ENCODE measurements at regions not wholly inside any gene's neighbourhood (a gene's known extent, or its start where the extent isn't known, plus 50 kb on each side); places are given as distances from the start of the nearest gene placed in this dataset.

DNA sequence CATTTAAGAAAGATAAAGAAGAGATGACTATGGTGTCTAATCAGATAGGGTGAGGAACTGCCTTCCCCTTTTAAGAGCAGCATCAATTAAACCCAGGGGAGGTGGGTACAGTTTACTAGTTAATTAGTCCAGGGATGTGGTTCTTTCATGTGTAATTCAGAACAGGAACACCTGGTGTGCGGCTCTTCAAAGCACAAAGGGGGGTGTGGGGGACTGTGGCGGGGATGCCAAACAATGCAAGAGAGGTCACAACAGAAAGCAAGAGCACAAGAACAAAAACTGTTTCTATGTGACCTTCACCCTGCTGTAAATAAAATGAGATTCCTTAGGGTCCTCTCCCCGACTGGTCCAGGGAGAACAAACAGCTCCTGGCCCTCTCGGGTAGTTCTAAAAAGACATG lies 183.9 kb upstream of the SOX5 start:
- TF ChIP-seq, protein P1, sequence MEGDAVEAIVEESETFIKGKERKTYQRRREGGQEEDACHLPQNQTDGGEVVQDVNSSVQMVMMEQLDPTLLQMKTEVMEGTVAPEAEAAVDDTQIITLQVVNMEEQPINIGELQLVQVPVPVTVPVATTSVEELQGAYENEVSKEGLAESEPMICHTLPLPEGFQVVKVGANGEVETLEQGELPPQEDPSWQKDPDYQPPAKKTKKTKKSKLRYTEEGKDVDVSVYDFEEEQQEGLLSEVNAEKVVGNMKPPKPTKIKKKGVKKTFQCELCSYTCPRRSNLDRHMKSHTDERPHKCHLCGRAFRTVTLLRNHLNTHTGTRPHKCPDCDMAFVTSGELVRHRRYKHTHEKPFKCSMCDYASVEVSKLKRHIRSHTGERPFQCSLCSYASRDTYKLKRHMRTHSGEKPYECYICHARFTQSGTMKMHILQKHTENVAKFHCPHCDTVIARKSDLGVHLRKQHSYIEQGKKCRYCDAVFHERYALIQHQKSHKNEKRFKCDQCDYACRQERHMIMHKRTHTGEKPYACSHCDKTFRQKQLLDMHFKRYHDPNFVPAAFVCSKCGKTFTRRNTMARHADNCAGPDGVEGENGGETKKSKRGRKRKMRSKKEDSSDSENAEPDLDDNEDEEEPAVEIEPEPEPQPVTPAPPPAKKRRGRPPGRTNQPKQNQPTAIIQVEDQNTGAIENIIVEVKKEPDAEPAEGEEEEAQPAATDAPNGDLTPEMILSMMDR (IDR thresholded peaks at IDR 0.05), result no peak
- TF ChIP-seq POLR2A (IDR thresholded peaks at IDR 0.05), result no peak
- no peak for TF ChIP-seq EP300 (IDR thresholded peaks at IDR 0.05)
